ENCODE measurements at regions not wholly inside any gene's neighbourhood (a gene's known extent, or its start where the extent isn't known, plus 50 kb on each side); places are given as distances from the start of the nearest gene placed in this dataset.

- H3K4me3 ChIP-seq: no peak overlapping the region
- no peaks in the 10 kb centered on the region for H3K27me3 ChIP-seq
- DNase-seq (no peak), FAIRE-seq (no peak), ATAC-seq (no peak)
- no peaks in the 10 kb centered on the region for H3K36me3 ChIP-seq
- H3K27ac ChIP-seq: no peak overlapping the region
- H3K4me1 ChIP-seq: no peaks in the 10 kb centered on the region
- intact Hi-C loops (cut with DNase I): no loop called here
- 91 to 100% methylated on average over 3 of the region's 3 CpGs for WGBS, 2 donors
- no peaks in the 10 kb centered on the region for H3K9me3 ChIP-seq
- no peak for TF ChIP-seq CTCF (IDR thresholded peaks at IDR 0.05)
These were observed 337.1 kb upstream of the ZMIZ1 start for GRCh38 chr10:78731675-78732074.

GRCh38 chr10:78732381-78732780 is 336.4 kb upstream of the ZMIZ1 start:
- whole genome bisulfite sequencing, 2 donors: 94 to 96% methylated on average over 8 of the region's 8 CpGs
- ATAC-seq (no peak), DNase-seq (no peak)

GRCh38 chr10:78736926-78737630 is 331.7 kb upstream of the ZMIZ1 start:
- no peak for TF ChIP-seq CTCF (IDR thresholded peaks at IDR 0.05)
- DNase-seq (no peak), FAIRE-seq (no peak), ATAC-seq (no peak)
- Histone ChIP-seq H3K4me3 (no peak overlapping the region), H3K4me1 (peaks cover 4 to 24% (median 14%) of the 10 kb centered on the region in 3 donors), H3K27ac (no peak overlapping the region), H3K36me3 (no peaks in the 10 kb centered on the region), H3K27me3 (no peaks in the 10 kb centered on the region), H3K9me3 (no peaks in the 10 kb centered on the region)
- 62 to 77% methylated on average over 4 of the region's 4 CpGs for WGBS, 2 donors
- intact Hi-C loops (cut with DNase I): no loop called here

More at GRCh38 chr10:78732381-78732780, 336.4 kb upstream of the ZMIZ1 start:
- intact Hi-C loops (cut with DNase I): no loop called here
- FAIRE-seq: no peak
- Histone ChIP-seq H3K27me3 (no peaks in the 10 kb centered on the region), H3K36me3 (no peaks in the 10 kb centered on the region), H3K4me3 (no peak overlapping the region), H3K9me3 (no peaks in the 10 kb centered on the region), H3K4me1 (no peaks in the 10 kb centered on the region), H3K27ac (no peak overlapping the region)
- TF ChIP-seq CTCF (IDR thresholded peaks at IDR 0.05): no peak

GRCh38 chr10:78737883-78738856 is 330.6 kb upstream of the ZMIZ1 start:
- H3K9me3 ChIP-seq: no peaks in the 10 kb centered on the region
- FAIRE-seq: no peak
- H3K27me3 ChIP-seq: no peaks in the 10 kb centered on the region
- no peak overlapping the region for H3K27ac ChIP-seq
- TF ChIP-seq CTCF (IDR thresholded peaks at IDR 0.05): no peak
- WGBS, 2 donors: 84 to 89% methylated on average over 7 of the region's 7 CpGs
- DNase-seq: no peak
- intact Hi-C loops (cut with DNase I): no loop called here
- no peaks in the 10 kb centered on the region for H3K36me3 ChIP-seq
- no peak for ATAC-seq
- H3K4me3 ChIP-seq: no peak overlapping the region
- peaks cover 9 to 35% (median 25%) of the 10 kb centered on the region in 3 donors for H3K4me1 ChIP-seq

All from pancreas (tissue), 10 donors.